ENCODE measurements at regions not wholly inside any gene's neighbourhood (a gene's known extent, or its start where the extent isn't known, plus 50 kb on each side); places are given as distances from the start of the nearest gene placed in this dataset.

DNA sequence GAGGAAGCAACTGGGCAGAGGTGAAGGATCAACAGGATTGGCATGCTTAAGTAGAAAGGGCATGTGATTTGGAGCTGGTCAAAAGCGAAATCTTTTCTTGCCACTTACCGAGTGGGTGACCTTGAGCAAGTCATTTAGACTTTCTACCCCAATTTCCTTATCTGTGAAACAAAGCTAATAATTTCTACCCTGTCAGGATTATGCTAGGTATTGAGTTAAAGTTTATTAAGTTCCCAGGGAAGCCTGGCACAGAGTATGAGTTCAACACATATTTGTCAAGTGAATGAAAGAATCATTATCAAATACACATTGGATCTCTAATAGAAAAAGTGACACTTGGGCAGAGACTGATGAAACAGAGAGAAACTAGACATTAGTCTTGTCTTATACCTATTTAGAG lies 66.4 kb upstream of the FRMD4B start:
- Histone ChIP-seq H4K20me1 (replicated peaks; ENCODE audit: control insufficient read depth, extremely low read depth, insufficient read depth, low read length) (no peaks in the 10 kb centered on the region), H3K36me3 (ENCODE audit: control insufficient read depth in 2 of 2, extremely low read depth in 1 of 2, insufficient read depth in 2 of 2, low read length in 2 of 2) (no peaks in the 10 kb centered on the region), H3K9ac (replicated peaks; ENCODE audit: extremely low read depth, insufficient read depth, low read length) (no peak overlapping the region), H3K27ac (ENCODE audit: insufficient read depth, low read depth, low read length) (no peak overlapping the region), H3K4me3 (replicated peaks in 1 of 3; ENCODE audit: insufficient read depth in 1 of 3, low read depth in 1 of 3, low read length in 3 of 3) (no peak overlapping the region), H3K4me2 (ENCODE audit: insufficient read depth, low read length) (no peak overlapping the region), H2AFZ (ENCODE audit: low read depth, low read length) (no peak overlapping the region), H3K9me1 (replicated peaks; ENCODE audit: control insufficient read depth, extremely low read depth, insufficient read depth, low read length) (no peaks in the 10 kb centered on the region), H3K9me3 (replicated peaks; ENCODE audit: control insufficient read depth, insufficient read depth, low read length) (no peaks in the 10 kb centered on the region), H3K27me3 (ENCODE audit: control insufficient read depth in 2 of 2, insufficient read depth in 2 of 2, low read length in 2 of 2) (no peaks in the 10 kb centered on the region), H3K4me1 (ENCODE audit: control insufficient read depth, extremely low read depth, insufficient read depth, low read length) (no peaks in the 10 kb centered on the region), H3K79me2 (ENCODE audit: control insufficient read depth, insufficient read depth, low read length) (no peaks in the 10 kb centered on the region)
- no peak for DNase-seq (ENCODE audit: low read depth, low spot score)
- dilution Hi-C loops (cut with MboI; ENCODE audit: extremely low pct_ligation_motif_present, low sequenced_read_pairs), result no loop called here
- intact Hi-C loops (cut with micrococcal nuclease), result loop anchor here (10.0 kb wide), 2 partner anchors 343 to 493 kb away; no protein-coding TSS in a partner anchor
- no TSS peak for BruUV-seq (replicated peaks)
- TF ChIP-seq EZH2 (IDR thresholded peaks at IDR 0.05; ENCODE audit: borderline replicate concordance, low read depth, low read length, severe bottlenecking) (no peak), FOS (IDR thresholded peaks at IDR 0.05; ENCODE audit: borderline replicate concordance, insufficient read depth, low read length) (no peak), POLR2AphosphoS5 (IDR thresholded peaks at IDR 0.05; ENCODE audit: insufficient read depth, low read depth, low read length) (no peak), MYC (IDR thresholded peaks at IDR 0.05; ENCODE audit: low read depth, low read length) (no peak), POLR2A (IDR thresholded peaks at IDR 0.05; ENCODE audit: low read depth, low read length) (no peak), GATA2 (IDR thresholded peaks at IDR 0.05; ENCODE audit: insufficient read depth, insufficient read length, low read depth, low read length) (no peak), JUN (IDR thresholded peaks at IDR 0.05; ENCODE audit: borderline replicate concordance, insufficient read depth, insufficient read length, low read depth) (no peak)
- TF ChIP-seq, protein P1, sequence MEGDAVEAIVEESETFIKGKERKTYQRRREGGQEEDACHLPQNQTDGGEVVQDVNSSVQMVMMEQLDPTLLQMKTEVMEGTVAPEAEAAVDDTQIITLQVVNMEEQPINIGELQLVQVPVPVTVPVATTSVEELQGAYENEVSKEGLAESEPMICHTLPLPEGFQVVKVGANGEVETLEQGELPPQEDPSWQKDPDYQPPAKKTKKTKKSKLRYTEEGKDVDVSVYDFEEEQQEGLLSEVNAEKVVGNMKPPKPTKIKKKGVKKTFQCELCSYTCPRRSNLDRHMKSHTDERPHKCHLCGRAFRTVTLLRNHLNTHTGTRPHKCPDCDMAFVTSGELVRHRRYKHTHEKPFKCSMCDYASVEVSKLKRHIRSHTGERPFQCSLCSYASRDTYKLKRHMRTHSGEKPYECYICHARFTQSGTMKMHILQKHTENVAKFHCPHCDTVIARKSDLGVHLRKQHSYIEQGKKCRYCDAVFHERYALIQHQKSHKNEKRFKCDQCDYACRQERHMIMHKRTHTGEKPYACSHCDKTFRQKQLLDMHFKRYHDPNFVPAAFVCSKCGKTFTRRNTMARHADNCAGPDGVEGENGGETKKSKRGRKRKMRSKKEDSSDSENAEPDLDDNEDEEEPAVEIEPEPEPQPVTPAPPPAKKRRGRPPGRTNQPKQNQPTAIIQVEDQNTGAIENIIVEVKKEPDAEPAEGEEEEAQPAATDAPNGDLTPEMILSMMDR (IDR thresholded peaks at IDR 0.05; ENCODE audit: extremely low read depth in 1 of 2, insufficient read depth in 1 of 2, low read depth in 1 of 2, low read length in 2 of 2), result no peak
- TF ChIP-seq, protein P2, sequence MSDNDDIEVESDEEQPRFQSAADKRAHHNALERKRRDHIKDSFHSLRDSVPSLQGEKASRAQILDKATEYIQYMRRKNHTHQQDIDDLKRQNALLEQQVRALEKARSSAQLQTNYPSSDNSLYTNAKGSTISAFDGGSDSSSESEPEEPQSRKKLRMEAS (IDR thresholded peaks at IDR 0.05; ENCODE audit: insufficient read depth, insufficient read length), result no peak
- POLR2A ChIA-PET, result interaction anchor here (0.6 kb wide), 1 partner anchor 89 kb away, joined by 4 read pairs; no protein-coding TSS in a partner anchor
- CTCF ChIA-PET, result interaction anchor here (0.8 to 5.7 kb wide), 20 partner anchors 11 to 340 kb away, joined by 3 to 57 read pairs (median 4); no protein-coding TSS in a partner anchor
- FAIRE-seq, result no peak

Measured in endothelial cell of umbilical vein (primary cell).